GDM1 (cell line): ENCODE measurements at regions not wholly inside any gene's neighbourhood (a gene's known extent, or its start where the extent isn't known, plus 50 kb on each side); places are given as distances from the start of the nearest gene placed in this dataset.
"Not testable (repeated sequence)": the region's sequence is repeated elsewhere in the genome, so short reads cannot be mapped to it uniquely, and the experiment has no call there.

ENCODE experiments used
- DNase-seq: peaks from one replicate; lab custom pipeline; 2025; lab: John Stamatoyannopoulos, UW

DNA sequence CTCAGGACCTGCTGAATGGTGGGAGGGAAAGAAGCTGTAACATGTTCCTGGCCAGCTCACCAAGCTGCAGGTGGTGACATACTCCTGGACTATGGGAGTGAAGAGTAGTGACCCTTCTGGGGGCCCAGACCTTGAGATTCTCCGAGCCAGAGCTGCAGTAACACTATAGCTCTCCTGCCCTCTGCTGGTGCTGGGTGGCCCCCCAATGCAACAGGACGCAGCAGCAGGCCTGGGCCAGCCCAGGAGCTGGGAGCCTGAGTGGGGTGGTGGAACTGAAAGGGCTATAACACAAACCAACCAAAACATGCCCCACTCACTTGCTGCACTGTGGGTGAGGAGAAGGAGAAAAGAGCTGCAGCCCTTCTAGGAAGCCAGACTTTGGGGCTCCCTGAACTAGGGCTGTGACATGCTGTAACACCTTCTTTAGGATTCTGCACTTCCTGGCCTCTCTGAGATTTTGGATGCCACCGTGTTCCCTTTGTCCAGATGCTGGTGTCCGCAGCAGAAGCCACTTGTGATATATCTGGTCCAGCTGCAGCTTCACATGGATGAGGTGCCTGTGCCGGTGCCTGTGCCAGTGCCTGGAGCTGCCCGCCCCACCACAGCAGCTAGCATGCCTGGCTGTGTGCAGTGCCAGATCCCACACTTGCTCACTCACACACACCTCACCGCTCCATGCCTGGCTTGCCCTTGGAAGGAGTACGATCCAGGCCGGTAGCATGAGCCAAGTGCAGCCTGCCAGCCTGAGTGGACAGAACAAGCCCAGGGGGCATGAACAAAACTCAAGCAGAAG lies 636.8 kb upstream of the KCNMB2 start:
- DNase-seq: no peak

GRCh38 chr3:177902876-177903275 lies 633.4 kb upstream of the KCNMB2 start:
- DNase-seq: no peak

- no peak for DNase-seq
Observed at GRCh38 chr3:177904621-177905020, 631.6 kb upstream of the KCNMB2 start.

DNA sequence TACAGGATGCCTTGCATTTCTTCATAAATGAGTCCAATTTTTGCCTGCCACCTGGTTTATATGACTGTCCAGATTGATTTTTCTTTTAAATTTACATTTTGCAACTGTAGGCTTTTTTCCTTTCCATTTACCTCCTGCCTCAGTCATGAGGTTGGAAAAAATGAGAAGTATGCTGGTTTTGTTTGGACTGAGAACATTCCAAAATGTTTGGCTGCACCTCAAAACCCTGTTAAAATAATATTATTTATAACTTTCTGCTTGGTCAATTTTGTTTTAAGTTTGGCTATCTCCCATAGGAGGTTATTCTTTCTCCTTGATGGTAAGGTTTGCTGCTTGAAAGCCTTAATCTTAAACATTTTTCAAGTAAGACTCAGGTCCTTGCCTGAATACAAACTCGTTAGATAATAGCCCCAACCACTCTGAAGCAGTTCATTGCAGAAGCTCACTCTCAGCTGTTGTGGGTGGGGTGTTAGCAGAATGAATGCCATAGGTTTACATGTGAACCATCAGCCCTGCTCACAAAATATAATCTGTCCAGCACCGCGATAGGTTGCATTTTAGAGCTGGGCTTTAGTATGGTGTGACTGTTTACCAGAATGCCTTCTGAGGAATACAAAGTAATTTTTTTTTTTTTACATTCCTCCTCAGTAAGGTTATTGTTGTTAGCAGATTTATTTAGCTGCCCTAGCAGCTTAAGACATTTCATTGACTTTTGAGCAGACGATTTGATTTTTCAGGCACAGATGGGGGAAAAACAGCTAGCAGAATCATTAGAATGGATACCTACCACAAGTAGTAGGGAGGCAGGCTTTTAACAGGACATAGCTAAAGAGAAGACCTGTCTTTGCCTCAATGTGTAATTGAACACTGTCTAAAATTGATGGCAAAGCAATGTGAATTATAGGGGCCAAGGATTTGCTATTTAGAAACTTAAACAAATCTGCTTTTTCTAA lies 630.8 kb upstream of the KCNMB2 start:
- DNase-seq: no peak

- no peak for DNase-seq
Observed at GRCh38 chr3:177906126-177906511, 630.1 kb upstream of the KCNMB2 start.

GRCh38 chr3:177906578-177907229 lies 629.5 kb upstream of the KCNMB2 start:
- DNase-seq: no peak

DNA sequence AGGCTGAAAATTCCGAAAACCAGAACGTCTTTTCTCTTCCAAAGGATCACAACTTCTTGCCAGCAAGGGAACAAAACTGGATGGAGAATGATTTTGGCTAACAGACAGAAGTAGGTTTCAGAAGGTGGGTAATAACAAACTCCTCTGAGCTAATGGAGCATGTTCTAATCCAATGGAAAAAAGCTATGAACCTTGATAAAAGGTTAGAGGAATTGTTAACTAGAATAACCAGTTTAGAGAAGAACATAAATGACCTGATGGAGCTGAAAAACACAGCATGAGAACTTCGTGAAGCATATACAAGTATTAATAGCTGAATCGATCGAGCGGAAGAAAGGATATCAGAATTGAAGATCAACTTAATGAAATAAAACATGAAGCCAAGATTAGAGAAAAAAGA lies 626.7 kb upstream of the KCNMB2 start:
- not testable (repeated sequence) for DNase-seq

DNA sequence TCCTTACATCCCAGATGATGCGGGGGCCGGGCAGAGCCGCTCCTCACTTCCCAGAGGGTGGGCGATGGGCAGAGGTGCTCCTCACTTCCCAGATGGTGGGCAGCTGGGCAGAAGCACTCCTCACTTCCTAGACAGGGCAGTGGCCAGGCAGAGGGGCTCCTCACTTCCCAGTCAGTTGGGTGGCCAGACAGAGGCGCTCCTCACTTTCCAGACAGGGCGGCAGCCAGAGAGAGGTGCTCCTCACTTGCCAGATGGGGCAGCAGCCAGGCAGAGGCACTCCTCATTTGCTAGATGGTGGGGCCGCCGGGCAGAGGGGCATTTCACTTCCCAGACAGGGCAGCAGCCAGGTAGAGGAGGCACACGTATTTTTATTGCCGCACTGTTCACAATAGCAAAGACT lies 622.0 kb upstream of the KCNMB2 start:
- no peak for DNase-seq

- DNase-seq: no peak
Observed at GRCh38 chr3:177916461-177916860, 619.8 kb upstream of the KCNMB2 start.

DNA sequence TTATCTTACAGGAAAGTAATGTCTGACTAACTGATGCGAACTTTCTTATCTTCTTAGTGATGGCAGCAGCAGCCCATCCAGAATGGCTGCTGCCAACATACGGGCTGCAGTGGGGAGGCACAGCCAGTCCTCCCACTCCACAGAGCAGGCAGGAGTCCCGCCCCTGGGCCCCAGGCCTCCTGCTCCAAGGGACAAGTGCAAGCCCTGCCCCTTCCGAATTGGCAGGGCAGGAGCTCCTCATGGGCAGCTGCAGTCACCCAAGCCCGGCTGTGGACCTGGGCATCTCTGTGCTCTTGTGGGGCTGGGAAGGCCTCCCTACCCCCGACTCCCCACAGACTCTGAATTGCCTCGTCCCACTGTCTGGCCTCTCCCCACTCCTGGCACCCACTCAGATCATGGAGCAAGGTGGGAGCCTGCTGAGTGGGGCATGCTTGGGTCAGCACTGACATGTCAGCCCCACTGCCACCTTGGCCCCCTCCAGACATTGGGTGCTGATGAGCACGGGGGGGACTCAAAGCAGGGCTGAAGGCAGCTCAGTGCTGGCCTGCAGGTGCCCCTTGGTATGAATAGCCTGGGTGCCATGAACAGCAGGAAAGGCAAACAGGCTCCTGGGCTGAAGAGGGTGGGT lies 618.9 kb upstream of the KCNMB2 start:
- no peak for DNase-seq

- DNase-seq: no peak
Observed at GRCh38 chr3:177921153-177921552, 615.1 kb upstream of the KCNMB2 start.

- DNase-seq: no peak
Observed at GRCh38 chr3:177924261-177924660, 612.0 kb upstream of the KCNMB2 start.

DNA sequence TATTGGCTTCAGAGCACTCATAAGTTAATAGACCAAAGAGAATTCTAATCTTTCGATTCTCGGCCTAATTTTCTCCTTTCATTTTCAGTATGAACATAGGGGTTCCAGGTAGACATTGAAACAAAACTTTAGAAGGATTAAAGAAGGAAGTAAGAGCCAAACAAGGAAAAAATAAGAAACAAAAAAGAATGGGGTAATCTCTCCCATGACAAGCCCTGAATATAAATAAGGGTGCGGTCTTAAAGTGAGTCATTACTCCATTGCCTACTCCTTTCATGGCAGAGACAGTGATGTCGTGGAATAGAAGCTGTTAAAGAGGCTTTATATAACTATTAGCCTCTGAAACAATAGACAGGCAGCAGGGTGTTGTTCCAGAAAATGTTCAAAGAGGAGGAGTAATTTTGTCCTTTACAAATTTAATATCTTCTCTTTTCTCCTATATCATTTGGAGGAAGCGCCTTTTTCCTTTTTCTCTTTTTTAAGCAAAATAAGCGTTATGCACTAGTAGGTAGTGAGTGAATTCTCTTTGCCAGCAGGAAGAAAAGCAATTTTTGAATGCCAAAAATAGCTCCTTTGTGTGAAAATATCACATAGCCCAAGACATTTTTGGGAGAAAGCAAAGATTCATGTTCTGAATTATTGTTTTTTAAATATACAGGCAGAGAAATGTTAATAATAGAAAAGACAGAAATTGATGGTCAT lies 607.9 kb upstream of the KCNMB2 start:
- DNase-seq: no peak

DNA sequence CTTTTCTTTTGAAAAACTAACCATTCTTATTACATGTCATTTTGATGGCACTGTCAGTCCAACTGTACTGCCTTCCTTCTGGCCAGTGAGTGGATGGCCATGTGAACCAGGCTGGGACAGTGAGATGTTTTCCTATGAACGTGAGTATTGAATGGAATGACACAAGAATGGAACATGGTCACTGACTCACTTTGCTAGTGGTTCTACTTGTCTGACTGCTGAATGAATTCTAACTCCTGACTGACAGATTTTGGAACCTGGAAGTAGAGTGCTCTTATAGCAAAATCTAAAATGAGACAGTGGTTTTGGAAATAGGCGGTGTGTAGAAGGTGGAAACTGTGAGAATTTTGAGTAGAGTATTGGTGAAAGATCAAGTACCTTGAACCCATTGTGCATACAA lies 606.9 kb upstream of the KCNMB2 start:
- no peak for DNase-seq

DNA sequence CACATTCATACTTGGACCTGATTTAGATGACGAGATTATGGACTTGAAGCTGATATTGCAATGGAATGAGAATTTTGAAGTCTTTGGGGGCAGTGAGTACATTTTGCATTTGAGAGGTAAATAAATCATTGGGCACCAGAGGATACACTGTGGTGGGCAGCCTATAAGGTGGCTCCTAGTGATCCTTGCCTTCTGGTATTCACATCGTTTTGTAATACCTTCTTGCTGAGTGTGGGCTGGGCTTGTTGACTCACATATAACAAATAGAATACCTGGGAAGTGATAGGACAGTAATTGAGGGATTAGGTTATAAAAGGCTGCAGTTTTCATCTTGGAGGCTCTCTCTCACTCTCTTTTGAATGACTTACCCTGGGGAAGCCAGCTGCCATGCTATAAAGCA lies 605.5 kb upstream of the KCNMB2 start:
- DNase-seq: no peak

DNA sequence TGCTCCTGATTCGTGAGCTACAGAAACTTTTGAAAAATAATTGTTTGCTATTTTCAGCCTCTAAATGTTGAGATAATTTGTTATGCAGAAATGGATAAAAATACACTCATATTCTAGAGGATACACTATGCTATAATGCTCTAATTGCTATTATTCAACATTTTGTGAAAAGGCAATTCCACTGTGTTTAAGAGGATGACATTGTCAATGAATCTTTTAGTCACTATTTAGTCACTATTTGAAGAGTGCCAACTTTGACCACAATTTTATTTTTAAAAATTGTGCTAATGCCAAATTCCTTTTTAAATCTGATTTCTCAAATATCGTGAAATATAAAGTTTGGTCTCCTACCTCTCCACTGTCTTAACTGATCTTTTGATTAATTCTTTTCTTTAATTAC lies 604.9 kb upstream of the KCNMB2 start:
- no peak for DNase-seq

GRCh38 chr3:177932346-177932745 lies 603.9 kb upstream of the KCNMB2 start:
- DNase-seq: no peak

GRCh38 chr3:177932750-177933660 lies 603.2 kb upstream of the KCNMB2 start:
- DNase-seq: peak; percentile 31

- DNase-seq: no peak
Observed at GRCh38 chr3:177934001-177934891, 602.0 kb upstream of the KCNMB2 start.
